ENCODE measurements at regions not wholly inside any gene's neighbourhood (a gene's known extent, or its start where the extent isn't known, plus 50 kb on each side); places are given as distances from the start of the nearest gene placed in this dataset.

- TF ChIP-seq CTCF (IDR thresholded peaks at IDR 0.05) (no peak), POLR2A (IDR thresholded peaks at IDR 0.05) (no peak)
Measured at GRCh38 chr16:22692034-22692433, 121.9 kb upstream of the HS3ST2 start.
